DND-41 (cell line): ENCODE measurements at regions not wholly inside any gene's neighbourhood (a gene's known extent, or its start where the extent isn't known, plus 50 kb on each side); places are given as distances from the start of the nearest gene placed in this dataset.

Source experiments
- EZH2 ChIP-seq: IDR thresholded peaks from 3 replicates; pipeline ENCODE4 v1.6.1; 2012; ENCODE audit warnings: borderline replicate concordance, low read depth, mild to moderate bottlenecking, moderate library complexity, low read length, inconsistent platforms; ENCODE audit not compliant: severe bottlenecking
- TF ChIP-seq, protein P1 (sequence below): IDR thresholded peaks from 2 replicates; pipeline ENCODE4 v1.5.1; 2012; ENCODE audit warnings: borderline replicate concordance, low read length, moderate library complexity, mild to moderate bottlenecking; ENCODE audit not compliant: poor library complexity, severe bottlenecking; ENCODE audit errors: extremely low read depth

DNA sequence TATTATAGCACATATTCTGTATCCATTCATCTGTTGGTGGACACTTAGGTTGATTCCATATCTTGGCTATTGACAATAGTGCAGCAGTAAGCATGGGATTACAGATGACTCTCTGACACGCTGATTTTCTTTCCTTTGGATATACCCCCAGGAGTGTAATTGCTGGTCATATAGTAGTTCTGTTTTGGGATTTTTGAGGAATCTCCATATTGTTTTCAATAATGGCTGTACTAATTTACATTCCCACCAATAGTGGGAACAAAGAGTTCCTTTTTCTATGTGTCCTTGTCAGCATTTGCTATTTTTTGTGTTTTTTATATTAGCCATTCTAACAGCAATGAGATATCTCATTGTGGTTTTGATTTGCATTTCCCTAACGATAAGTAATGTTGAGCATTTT, 309.0 kb upstream of the JARID2 start:
- TF ChIP-seq, protein P1, sequence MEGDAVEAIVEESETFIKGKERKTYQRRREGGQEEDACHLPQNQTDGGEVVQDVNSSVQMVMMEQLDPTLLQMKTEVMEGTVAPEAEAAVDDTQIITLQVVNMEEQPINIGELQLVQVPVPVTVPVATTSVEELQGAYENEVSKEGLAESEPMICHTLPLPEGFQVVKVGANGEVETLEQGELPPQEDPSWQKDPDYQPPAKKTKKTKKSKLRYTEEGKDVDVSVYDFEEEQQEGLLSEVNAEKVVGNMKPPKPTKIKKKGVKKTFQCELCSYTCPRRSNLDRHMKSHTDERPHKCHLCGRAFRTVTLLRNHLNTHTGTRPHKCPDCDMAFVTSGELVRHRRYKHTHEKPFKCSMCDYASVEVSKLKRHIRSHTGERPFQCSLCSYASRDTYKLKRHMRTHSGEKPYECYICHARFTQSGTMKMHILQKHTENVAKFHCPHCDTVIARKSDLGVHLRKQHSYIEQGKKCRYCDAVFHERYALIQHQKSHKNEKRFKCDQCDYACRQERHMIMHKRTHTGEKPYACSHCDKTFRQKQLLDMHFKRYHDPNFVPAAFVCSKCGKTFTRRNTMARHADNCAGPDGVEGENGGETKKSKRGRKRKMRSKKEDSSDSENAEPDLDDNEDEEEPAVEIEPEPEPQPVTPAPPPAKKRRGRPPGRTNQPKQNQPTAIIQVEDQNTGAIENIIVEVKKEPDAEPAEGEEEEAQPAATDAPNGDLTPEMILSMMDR, result no peak
- no peak for TF ChIP-seq EZH2
